G401.6 (cell line): ENCODE measurements at regions not wholly inside any gene's neighbourhood (a gene's known extent, or its start where the extent isn't known, plus 50 kb on each side); places are given as distances from the start of the nearest gene placed in this dataset.
"Not testable (repeated sequence)": the region's sequence is repeated elsewhere in the genome, so short reads cannot be mapped to it uniquely, and the experiment has no call there.

Experiments
- FAIRE-seq: peaks from 2 replicates; lab custom pipeline; 2012; peaks lifted over from hg19 to GRCh38; lab: Jason Lieb, UNC

DNA sequence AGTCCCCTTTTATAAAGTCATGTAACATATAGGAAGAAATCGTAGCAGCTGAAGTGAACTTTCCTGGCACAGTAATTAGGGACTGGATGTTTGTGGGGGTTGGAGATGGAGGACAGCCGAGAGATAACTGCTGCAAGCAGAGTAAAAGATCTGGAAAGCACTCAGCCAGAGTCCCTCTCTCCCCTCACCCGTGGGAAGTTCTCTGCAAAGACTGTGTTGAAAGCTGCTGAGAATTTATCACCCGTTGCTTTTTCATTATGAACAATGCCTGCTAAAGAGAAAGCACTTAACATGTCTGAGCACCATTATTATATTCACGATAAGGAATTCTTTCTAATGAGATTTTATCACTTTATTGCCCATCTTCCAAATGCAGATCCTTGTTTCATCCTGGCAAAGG, 248.8 kb downstream of the SHOX2 start:
- FAIRE-seq: no peak

DNA sequence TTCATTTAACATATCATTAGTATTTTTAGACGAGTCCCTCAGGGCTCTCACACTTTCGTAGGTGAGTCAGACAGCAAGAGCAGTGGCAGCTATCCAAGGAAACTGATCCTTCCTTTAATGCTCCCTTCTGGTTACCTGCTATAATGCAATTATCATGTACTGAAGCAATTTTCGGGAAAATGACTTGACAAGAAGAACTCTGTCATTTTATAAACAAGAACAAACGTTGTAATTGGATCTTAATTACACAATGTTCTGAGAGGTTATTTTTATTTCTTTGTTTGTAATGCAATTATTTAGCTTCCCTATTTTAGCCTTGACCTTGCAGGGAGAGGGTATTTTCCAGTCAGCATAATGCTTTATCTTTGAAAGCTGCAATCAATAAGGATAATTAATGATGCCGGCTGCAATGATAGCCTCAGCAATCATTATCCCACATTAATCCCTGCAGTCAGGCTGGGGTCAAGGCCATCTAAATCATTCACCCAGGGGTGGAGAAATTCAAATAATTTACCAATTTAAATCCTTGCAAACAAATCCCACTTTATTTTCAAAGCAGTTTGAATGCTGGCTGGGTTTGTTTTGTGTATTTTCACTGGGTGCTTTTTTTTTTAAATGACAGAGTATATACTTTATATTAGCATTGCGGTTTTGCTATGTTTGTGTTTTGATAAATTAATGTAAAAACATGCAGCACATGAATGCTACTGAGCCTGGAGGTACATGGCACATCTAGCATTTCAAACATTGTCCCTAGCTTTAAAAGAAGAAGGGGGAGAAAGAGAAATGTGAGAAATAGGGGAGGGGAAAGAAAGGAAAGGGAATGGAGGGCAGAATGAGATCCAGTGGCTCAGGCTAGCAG, 249.9 kb downstream of the SHOX2 start:
- no peak for FAIRE-seq

DNA sequence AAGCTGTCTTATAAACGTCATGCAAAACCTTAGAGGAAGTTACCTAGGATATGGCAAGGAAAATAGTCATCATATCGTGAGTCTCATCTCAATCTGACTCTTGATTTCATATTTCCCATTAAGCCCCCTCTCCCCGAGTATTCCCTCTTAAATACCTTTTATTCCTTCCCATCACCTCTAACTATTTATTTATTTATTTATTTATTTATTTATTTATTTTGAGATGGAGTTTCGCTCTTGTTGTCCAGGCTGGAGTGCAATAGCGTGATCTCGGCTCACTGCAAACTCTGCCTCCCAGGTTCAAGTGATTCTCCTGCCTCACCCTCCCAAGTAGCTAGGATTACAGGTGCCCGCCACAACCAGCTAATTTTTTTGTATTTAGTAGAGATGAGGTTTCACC, 260.4 kb downstream of the SHOX2 start:
- FAIRE-seq: not testable (repeated sequence)

DNA sequence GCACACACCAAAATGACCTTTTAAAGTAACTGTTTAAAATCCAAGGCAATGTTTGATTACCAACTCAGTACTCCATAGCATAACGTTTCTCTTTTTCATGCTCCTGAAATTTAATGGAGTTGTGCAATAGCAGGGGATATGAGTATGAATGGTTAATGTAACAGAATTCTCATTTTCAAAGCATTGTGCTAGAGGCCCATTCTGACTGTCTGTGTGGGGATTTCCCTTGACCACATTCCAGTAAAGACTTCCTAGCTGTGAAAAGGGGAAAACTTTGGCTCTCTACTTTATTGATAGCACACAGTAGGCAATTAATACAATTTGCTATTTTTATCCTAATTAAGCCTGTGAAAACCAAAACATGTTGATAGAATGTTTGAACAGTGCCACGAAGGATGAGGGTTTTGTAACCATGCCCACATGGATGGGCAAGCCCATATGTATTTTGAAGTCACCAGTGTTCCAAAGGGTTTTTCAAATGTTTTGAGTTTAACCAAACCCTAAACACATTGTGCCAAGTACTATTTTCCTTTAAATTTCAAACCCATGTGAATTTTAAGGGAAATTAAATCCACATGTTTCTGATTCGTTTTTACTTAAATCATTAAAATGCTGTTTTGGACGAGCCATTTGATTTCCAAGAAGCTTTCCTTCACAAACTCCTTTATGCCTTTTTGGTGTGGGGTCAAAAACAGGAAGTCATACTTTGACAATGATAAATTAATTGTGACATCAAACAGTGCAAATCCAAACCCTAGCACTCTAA, 261.2 kb downstream of the SHOX2 start:
- no peak for FAIRE-seq

DNA sequence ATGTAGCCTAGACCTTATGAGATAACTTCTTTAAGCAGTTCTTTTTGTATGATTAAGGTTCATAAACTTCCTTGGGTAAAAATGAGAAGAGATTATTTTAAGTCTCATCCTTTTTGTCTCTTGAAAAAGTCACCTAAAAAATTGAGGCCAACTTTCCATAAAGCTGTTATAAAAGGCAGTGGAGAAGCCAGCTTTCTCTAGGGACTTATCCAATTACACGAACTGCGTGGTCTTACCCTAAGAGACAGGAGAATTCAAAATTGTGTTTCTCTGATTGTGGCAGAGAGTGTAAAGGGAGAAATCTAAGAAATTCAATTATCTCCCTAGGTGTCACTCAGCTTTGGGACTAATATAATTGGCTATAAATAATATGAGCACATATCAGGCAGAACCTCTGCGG, 262.0 kb downstream of the SHOX2 start:
- no peak for FAIRE-seq

DNA sequence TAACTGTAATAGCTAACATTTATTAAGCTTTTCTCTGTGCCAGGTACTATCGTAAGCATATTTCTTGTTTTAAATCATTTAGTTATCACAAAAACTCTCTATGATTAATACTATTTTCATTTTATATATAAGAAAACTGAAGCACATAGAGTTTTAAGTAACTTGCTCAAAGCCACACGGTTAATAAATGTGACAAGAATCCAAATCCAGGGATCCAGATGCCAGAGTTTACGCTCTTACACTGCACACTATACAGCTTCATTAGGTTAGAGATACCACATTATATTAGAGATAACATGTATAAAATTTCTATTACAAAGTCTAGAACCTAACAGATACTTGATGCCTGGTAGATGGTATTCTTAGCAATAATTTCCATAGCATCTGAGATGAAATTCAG, 265.2 kb downstream of the SHOX2 start:
- no peak for FAIRE-seq

DNA sequence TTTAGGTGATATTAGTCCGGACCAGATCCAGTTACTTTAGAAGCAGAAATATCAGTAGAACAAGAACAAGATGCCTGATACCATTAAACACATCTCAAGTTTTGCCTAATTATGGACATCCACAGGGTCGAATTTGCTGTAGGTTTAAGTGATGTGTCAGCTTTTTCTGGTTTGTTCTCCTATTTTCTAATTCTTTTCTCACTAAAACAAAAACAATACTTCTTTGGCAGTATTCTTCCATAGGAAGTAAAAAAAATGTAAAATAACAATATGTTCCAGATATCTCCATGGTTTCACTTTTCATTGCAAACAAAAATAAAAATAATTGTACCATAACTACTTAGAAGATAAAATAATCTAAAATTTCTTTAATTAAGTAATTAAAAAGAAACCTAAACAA, 265.7 kb downstream of the SHOX2 start:
- FAIRE-seq: no peak

DNA sequence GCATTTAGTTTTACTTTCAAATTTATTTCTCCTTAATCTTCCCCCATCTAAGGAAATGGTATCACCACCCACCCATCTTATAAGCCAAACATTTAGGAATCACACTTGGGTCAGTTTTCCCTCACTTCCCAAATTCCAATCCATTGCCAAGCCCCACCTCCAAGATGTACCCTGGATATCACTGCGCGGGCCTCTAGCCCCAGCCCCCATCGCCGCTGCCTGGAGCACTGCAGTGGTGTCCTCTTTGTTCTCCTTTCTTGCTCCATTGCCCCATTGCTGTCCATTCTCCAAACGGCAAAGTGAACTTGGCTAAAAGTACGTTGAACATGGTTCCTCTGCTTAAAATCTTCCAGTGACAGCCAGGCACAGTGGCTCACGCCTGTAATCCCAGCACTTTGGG, 267.8 kb downstream of the SHOX2 start:
- FAIRE-seq: no peak

DNA sequence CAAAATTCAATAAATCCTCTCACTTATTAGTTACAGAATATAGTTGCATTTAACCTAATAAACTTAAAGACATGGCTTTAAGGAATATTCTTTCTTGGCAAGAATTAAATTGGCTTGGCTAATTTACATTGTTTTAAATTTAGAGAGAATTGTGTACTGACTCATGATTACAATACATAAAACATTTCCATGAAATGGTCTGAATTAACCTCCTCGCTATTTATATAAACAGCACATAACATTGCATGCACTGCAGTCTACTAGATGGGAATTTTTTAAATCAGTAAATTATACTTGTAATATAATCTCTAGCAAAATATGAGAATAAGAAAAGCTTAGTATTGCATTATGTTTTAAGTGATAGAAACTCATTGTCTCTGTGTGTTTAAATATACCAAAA, 268.9 kb downstream of the SHOX2 start:
- FAIRE-seq: no peak

DNA sequence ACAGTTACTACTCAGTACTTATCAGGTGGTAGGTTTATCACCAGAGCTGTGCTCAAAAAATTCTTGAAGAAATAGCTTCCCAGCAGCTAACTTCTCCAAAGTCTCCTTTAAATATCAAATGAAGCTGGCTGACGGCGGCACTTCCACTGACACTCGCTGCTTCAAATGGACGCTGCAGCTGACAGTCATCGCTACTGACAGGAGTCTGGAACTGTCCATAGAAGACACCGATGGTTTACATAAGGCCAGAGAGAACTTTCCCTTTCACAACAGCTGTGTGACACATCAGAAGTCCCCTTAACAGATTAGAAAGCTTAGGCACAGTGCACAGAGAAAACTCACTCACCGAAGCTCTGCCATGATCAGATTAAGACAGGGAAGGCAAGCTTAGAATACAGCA, 270.2 kb downstream of the SHOX2 start:
- FAIRE-seq: no peak

DNA sequence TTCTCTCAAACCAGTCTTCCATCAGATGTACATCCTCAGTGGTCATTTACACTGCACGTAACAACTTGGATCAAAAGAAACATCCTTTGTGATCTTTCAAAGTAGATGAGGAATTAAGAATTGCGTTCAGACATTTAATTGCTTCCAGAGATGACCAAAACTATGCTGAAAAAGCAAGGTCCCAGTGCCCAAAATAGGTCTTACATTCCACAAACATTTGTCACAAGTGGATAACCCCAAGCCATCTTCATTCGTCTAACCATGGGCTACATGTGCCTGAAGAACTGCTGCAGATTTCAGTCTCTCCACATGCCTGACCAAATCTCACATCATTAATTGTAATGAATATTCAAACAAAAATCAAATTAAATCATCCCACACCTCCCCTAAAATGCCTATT, 273.6 kb downstream of the SHOX2 start:
- no peak for FAIRE-seq

DNA sequence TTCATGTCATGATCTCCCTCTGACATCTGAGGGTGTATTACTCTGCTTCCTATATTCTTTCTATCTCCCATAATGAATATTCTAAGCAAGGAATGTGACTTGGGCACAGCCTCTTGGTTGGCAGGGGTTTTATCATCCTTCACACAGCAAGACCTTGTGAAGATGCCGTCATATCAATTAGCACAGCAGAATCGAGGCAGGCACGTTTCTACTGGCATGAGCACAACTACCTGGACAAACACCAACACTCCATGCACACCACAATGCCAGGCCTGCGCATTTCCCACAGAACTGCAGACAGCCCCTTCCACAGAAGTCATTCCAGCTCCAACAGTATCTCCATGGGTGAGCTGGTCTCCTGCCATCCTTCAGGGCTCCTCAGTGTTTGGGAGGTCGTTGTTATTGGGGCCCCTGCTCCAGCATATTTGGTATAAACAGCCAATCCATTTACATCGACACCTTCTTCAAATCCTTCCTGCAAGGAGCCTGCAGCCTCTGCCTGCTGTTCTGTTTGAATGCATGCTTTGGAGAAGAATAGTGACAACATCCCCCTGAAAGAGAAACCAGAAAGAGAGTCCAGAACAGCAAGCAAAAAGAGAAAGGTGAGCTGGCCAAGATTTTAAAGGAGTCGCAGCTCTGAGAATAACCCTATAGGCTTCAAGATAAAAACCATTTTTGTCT, 275.5 kb downstream of the SHOX2 start:
- no peak for FAIRE-seq

DNA sequence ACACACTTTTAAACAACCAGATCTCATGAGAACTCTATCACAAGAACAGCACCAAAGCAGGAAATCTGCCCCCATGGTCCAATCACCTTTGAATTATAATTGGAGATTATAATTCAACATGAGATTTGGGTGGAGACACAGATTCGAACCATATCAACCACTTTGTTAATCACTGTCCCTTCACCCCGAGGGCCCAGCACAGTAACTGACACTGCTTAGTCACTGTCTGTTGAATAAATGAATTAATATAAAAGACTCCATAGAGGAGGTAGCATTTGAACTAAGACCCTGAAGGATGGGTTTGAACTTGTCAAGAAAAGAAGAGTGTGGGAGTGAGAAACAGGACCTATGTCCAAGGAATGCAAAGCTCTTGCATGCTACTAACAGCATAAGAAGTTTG, 276.4 kb downstream of the SHOX2 start:
- no peak for FAIRE-seq

DNA sequence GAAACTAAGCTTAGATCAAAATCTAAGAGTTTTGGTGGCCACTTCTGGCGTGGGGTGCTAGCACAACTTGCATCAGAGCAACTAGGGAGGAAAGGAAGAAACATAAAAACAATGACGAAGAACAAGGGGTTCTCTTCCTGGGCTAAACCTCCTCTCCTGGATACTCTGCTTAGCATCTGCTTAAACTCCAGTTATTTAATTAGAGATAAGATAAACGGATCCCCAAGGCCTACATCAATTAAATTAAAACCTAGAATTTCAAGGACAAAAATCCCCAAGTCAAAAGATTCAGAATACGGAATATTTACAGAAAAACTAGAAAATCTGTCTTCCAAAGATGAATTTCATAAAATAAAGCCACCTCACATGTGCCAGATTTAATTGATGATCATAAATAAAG, 281.9 kb downstream of the SHOX2 start:
- no peak for FAIRE-seq

DNA sequence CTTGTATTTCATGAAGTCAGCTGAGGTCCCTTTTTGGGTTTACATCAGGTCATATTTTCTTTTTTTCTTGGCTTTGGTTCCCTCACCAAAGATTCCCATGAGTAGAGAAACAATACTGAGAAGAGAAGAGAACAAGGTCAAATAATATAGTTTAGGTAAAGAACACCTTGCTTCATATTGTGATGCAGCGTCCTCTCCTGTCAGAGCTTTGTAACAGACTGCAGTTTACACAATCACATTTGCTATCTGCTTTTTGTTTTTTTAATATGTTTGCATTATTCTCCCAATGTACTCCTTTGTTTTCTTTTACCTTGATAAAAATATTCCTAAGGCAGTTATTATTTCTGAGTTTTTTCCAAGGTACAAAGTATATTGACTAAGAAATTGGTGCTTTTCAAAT, 283.2 kb downstream of the SHOX2 start:
- no peak for FAIRE-seq

DNA sequence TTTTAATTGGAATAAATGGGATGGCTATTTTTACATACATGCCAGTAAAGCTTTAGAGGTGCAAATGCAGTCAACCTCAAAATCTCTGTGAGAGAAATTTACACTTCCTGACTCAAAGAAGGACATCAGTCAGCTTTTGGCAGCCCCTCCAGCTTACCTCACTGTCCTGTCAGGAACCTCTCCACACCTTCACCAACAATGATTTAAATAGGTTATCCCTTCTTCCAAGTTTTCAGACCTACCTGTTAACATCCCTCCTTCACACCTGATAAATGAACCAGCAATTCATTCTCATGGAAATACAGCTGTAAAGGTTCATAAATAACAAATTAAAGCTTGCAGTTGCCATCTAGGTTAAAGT, 286.1 kb downstream of the SHOX2 start:
- no peak for FAIRE-seq

DNA sequence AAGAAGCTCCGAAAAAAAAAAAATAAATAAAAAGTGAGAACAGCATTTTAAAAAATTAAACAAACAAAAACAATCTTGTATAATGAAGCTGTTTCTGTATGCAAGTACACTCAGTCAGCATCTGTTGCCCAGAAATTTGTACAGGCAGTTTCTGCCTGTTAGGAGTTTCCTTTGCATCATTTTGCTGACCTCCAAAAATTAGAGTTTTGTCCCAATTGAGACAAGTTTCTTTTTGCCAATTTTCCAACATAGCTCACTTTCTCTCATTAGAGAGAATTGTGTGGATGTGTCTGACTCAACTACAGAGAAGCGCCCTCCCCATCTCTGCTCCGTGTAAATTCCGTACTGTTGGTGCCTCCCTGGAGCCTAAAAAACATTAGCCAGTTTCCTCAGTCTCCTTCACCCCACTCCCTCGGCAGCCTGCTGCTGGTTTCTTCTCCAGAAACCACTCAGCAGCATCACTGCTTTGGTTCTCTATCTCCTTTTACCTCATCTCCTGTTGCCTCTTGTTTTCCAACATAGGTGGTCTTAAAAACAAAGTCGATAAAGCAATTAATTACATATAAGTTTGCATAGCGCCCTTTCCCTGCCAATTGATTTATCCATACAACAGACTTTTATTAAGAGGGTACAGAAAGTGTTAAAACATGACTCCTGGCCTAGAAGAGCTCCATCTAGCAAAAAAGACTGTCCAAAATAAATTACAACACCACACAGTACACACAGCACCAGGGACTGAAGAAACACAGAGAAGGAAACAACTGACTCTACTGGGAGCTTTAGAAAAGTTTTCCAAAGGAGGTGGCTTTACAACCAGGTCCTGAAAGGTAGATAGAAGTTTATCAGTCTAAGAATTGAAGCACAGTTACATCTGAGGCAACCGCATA, 286.7 kb downstream of the SHOX2 start:
- FAIRE-seq: no peak

DNA sequence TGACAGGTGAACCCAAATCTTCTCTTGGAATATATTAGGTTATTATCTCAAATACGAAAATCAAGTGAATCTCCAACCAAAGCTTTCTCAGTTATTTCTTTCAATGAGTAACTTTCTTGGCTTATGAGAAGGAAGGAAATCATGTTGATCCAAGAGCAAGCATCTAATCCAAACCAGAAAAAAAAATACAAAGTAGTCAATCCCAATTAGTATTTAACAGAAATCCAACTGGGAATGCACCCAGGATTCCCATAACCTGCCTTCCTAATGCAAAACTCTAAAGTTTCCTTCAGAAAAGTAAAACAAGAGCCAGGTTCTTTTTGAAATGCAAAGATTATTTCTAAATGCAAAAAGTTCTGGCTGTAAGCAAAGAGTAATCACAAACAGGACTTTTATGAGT, 289.3 kb downstream of the SHOX2 start:
- no peak for FAIRE-seq

DNA sequence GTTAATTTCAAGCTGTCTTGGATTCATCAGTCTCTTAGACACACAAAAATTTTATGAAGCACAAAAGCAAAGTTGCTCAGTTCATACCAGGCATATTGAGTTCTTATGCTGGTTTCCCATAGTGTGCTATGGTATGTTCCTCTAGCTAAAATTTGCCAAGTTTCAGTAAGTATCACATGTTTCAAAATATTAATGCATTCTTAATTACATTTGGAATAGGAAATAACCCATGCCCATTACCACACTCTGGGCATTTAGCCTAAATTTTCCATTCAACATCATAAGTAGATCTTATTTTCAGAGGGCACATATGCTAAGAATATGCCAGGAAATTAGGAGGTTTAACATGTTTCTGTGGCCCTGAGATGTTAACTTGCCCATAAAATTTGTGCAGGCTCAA, 289.9 kb downstream of the SHOX2 start:
- no peak for FAIRE-seq

DNA sequence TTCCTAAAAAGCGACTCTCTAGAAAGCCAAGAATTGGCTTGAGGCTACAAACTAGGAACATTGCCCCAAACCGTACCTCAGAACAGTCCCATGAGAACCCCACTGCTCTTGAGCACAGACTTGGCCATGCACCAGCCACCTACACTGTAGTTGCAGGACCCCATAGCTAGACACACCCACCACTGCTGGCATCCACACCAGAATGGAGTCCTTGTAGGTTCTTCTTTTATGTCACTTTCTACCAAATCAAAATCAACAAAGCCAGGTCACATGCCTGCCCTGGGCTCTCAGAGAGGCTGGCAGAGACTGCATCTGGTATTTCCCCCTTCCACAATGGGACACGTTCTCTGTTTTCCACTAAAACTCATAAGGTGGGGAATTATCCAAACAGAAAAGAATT, 290.5 kb downstream of the SHOX2 start:
- no peak for FAIRE-seq

DNA sequence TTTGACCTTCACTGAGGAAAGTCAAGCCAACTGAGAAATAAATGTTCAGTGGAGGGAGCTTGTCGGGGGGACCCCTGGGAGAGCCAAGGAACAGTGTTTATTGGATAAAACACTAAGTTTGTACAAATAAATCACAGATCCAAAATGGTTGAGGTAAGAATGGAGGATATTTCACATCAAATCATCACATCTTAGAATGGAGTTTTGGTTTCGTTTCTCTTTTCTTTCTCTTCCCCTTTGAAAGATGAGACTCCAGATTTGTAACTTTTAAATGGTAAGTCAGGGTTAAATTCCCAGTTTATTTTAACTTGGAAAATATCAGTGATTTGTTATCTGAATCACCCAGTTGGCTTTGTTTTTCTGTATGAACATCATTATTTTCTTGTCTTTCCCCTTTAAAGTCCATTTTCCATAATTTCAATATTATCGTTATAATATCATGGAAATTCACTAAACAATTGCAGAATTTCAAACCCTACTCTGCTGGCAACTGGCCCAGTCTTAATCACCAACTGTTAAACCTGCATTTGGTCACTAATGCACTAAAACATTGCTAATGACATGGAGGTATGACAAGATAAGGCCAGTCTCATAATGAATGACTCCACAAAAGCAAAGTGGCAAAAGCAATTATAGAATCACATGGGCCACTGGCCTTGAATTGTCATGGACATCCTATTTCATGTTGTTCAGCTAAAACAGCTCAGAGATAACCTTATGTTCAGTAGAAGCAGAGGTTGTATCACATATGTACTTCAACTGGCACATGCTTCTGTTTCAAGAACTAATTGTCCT, 295.1 kb downstream of the SHOX2 start:
- FAIRE-seq: no peak

DNA sequence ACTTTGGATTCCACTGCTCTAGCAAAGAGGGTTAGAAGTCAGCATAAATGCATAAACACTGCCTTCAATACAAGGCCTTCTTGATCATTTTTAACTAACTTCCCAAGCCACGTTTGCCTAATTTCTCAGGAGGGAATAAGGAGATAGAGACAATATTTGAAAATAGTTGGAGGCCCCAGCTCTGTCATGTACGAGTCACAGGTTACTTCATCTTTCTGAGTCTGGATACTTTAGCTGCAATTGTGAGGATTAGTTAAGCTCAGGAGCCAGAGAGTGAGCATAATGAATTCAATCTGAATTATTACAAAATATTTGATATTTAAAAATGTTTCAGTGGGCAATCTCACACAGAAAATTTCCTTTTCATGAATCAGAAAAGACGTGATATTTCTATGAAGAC, 298.9 kb downstream of the SHOX2 start:
- FAIRE-seq: no peak
